Activated gamma-delta T cell treated with Interleukin-2 at 50 U/mL for 16 hours (primary cell): ENCODE measurements at regions not wholly inside any gene's neighbourhood (a gene's known extent, or its start where the extent isn't known, plus 50 kb on each side); places are given as distances from the start of the nearest gene placed in this dataset.

Experiments used
- DNase-seq: peaks from one replicate; pipeline ENCODE4 v3.0.0-alpha.2; 2020

- no peak for DNase-seq
Observed at GRCh38 chr11:95508219-95508890, 277.4 kb upstream of the SESN3 start.

GRCh38 chr11:95507794-95508193 lies 276.8 kb upstream of the SESN3 start:
- DNase-seq, result no peak

- no peak for DNase-seq
Observed at GRCh38 chr11:95506777-95507176, 275.8 kb upstream of the SESN3 start.

- no peak for DNase-seq
Observed at GRCh38 chr11:95505927-95506426, 275.0 kb upstream of the SESN3 start.

- no peak for DNase-seq
Observed at GRCh38 chr11:95503047-95503446, 272.0 kb upstream of the SESN3 start.

- DNase-seq, result no peak
Observed at GRCh38 chr11:95502522-95502921, 271.5 kb upstream of the SESN3 start.

- no peak for DNase-seq
Observed at GRCh38 chr11:95501761-95502266, 270.8 kb upstream of the SESN3 start.

GRCh38 chr11:95500466-95500865 lies 269.5 kb upstream of the SESN3 start:
- no peak for DNase-seq

GRCh38 chr11:95499516-95500135 lies 268.6 kb upstream of the SESN3 start:
- no peak for DNase-seq

- DNase-seq, result no peak
Observed at GRCh38 chr11:95498722-95499425, 267.9 kb upstream of the SESN3 start.

GRCh38 chr11:95496901-95497300 lies 265.9 kb upstream of the SESN3 start:
- no peak for DNase-seq

- DNase-seq, result no peak
Observed at GRCh38 chr11:95495706-95496105, 264.7 kb upstream of the SESN3 start.

GRCh38 chr11:95494856-95495255 lies 263.9 kb upstream of the SESN3 start:
- no peak for DNase-seq

- DNase-seq, result no peak
Observed at GRCh38 chr11:95494167-95494566, 263.2 kb upstream of the SESN3 start.

GRCh38 chr11:95490625-95491024 lies 259.6 kb upstream of the SESN3 start:
- no peak for DNase-seq

- no peak for DNase-seq
Observed at GRCh38 chr11:95487938-95488337, 256.9 kb upstream of the SESN3 start.

GRCh38 chr11:95487391-95487790 lies 256.4 kb upstream of the SESN3 start:
- no peak for DNase-seq

- DNase-seq, result no peak
Observed at GRCh38 chr11:95486979-95487378, 256.0 kb upstream of the SESN3 start.

- no peak for DNase-seq
Observed at GRCh38 chr11:95486466-95486865, 255.5 kb upstream of the SESN3 start.

GRCh38 chr11:95485115-95485900 lies 254.3 kb upstream of the SESN3 start:
- no peak for DNase-seq

GRCh38 chr11:95483339-95483738 lies 252.3 kb upstream of the SESN3 start:
- DNase-seq, result no peak

GRCh38 chr11:95478003-95478402 lies 247.0 kb upstream of the SESN3 start:
- DNase-seq, result no peak

GRCh38 chr11:95469258-95469657 lies 238.3 kb upstream of the SESN3 start:
- no peak for DNase-seq
